Stomach (tissue), 4 donors: ENCODE measurements at regions not wholly inside any gene's neighbourhood (a gene's known extent, or its start where the extent isn't known, plus 50 kb on each side); places are given as distances from the start of the nearest gene placed in this dataset.

Source experiments
- POLR2A ChIP-seq, 4 donors: fragments of 450-650 bp; IDR thresholded peaks; one replicate each; pipeline ENCODE4 v1.6.1; 2016; ENCODE audit warnings: antibody characterized with exemption in 4 of 4, control low read depth in 2 of 4, mild to moderate bottlenecking in 1 of 4, moderate library complexity in 1 of 4
- POLR2AphosphoS5 ChIP-seq, 3 donors: sonication (generic); formaldehyde crosslinking; IDR thresholded peaks; one replicate each; pipeline ENCODE4 v1.6.1; 2016; ENCODE audit warnings: antibody characterized with exemption in 3 of 3
- TF ChIP-seq, protein P1 (sequence below), 7 experiments: fragments of 450-650 bp in 4 of 7; fragments of 200-600 bp in 3 of 7; sonication (generic) in 3 of 7; IDR thresholded peaks; one replicate each; pipeline ENCODE4 v1.5.1; 2016 to 2019; ENCODE audit warnings: antibody characterized with exemption in 7 of 7, control low read depth in 2 of 7, mild to moderate bottlenecking in 1 of 7

DNA sequence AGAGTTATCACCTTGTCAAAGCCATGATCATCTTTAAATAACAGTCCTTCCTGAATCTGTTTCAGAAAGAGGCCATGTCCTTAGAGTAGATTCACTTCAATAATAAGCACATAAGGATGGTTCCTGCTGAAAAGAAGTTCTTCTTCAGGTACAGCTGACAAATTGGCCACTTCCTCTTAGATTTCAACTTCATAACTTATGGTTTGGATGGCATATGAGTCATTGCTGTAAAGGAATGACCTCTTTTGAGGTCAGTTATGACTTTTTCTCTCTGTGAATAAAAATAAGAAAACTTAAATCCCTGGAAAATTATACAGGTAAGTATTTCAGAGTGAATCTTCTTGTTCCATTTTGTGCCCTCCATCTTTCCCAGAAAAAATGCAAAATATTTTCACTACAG is 555.3 kb upstream of the ZNF462 start:
- TF ChIP-seq, protein P1, sequence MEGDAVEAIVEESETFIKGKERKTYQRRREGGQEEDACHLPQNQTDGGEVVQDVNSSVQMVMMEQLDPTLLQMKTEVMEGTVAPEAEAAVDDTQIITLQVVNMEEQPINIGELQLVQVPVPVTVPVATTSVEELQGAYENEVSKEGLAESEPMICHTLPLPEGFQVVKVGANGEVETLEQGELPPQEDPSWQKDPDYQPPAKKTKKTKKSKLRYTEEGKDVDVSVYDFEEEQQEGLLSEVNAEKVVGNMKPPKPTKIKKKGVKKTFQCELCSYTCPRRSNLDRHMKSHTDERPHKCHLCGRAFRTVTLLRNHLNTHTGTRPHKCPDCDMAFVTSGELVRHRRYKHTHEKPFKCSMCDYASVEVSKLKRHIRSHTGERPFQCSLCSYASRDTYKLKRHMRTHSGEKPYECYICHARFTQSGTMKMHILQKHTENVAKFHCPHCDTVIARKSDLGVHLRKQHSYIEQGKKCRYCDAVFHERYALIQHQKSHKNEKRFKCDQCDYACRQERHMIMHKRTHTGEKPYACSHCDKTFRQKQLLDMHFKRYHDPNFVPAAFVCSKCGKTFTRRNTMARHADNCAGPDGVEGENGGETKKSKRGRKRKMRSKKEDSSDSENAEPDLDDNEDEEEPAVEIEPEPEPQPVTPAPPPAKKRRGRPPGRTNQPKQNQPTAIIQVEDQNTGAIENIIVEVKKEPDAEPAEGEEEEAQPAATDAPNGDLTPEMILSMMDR (IDR thresholded peaks at IDR 0.05), result no peak
- no peak for TF ChIP-seq POLR2AphosphoS5 (IDR thresholded peaks at IDR 0.05)
- no peak for TF ChIP-seq POLR2A (IDR thresholded peaks at IDR 0.05)
